ENCODE measurements at regions not wholly inside any gene's neighbourhood (a gene's known extent, or its start where the extent isn't known, plus 50 kb on each side); places are given as distances from the start of the nearest gene placed in this dataset.
"Not testable (repeated sequence)": the region's sequence is repeated elsewhere in the genome, so short reads cannot be mapped to it uniquely, and the experiment has no call there.

DNA sequence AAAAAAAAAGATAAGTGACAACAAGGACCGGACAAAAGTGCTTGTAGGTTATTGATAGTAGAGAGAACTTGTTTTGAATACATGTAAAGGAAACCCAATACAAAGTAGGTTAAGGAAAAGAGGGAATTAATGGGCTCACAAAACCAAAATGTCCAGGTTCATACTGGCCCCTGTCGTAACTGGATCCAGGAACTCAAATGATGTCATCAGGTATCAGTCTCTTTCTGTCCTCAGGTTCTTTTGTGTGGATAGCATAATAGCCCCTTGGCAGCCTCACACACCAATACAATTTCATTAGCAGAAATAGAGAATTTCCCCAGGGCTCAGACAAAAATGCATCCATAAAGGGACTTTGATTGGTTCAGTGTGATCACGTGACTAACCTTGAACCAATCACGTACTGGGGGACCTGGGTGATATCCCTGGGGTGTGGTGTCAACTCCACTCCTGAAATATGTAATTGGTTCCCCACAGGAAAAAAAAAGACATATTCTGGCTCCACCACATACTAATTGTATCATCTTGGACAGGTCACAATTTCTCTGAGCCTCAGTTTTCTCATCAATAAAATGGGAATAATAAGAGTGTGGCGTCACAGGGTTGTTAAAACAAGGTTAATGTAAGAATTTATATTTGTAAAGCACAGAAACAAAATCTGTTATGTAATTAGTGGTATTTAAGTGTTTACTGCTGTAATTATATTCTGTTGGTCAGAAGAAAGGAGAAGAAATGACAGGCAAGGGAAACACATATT lies 174.8 kb downstream of the PDGFRA start:
- no peak for TF ChIP-seq CTCF (IDR thresholded peaks at IDR 0.05; ENCODE audit: low read depth, low read length)
- no peak overlapping the region for H3K4me3 ChIP-seq (ENCODE audit: low read depth, low read length)

DNA sequence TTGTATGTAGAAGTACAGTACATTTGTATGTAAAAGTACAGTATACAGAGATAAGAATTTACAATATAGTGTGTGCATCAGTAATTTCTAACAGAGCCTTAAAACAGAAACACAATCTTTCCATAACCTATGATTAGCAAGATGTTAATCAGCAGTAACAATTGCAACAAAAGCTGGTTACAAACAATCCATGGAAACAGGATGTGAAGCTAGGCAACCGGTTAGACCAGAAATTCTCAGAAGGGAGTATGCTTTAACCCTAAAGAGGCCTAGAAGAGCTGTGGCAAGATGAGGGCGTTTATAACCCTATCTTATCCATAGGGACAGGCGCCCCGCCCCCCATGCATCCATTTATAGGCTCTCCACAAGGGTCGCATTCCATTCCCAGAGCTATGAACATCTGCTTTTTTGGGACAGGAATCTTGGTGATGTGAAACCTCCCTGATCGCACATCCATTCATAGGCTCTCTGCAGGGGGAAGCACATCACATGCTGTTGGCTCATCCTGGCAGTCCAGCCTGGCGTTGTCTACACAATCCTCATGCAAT lies 180.3 kb downstream of the PDGFRA start:
- not testable (repeated sequence) for H3K4me3 ChIP-seq (ENCODE audit: low read depth, low read length)

DNA sequence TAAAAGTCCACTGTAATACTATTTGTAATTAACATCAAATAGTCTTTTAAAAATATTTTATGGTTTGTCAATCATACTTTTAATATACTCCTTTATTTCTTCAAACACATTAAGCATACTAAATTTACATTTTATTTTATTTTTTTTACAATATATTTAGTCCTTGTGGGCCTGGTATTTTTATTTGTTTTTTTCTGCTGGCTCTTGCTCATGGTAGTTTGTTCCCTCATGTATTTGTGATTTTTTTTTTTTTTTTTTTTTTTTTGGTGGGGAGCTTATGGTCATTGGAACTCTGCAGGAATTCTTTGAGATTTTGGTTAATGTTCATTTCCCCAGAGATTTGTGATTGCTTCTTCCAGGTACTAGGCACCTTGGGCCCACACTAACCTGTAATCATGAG lies 185.5 kb downstream of the PDGFRA start:
- no peak for TF ChIP-seq CTCF (IDR thresholded peaks at IDR 0.05; ENCODE audit: low read depth, low read length)
- no peak overlapping the region for H3K4me3 ChIP-seq (ENCODE audit: low read depth, low read length)

- no peak for TF ChIP-seq CTCF (IDR thresholded peaks at IDR 0.05; ENCODE audit: low read depth, low read length)
- H3K4me3 ChIP-seq (ENCODE audit: low read depth, low read length) = no peak overlapping the region
These were observed 188.4 kb downstream of the PDGFRA start for GRCh38 chr4:54417476-54417875.

GRCh38 chr4:54418468-54418867 lies 189.4 kb downstream of the PDGFRA start:
- no peak for TF ChIP-seq CTCF (IDR thresholded peaks at IDR 0.05; ENCODE audit: low read depth, low read length)
- no peak overlapping the region for H3K4me3 ChIP-seq (ENCODE audit: low read depth, low read length)

DNA sequence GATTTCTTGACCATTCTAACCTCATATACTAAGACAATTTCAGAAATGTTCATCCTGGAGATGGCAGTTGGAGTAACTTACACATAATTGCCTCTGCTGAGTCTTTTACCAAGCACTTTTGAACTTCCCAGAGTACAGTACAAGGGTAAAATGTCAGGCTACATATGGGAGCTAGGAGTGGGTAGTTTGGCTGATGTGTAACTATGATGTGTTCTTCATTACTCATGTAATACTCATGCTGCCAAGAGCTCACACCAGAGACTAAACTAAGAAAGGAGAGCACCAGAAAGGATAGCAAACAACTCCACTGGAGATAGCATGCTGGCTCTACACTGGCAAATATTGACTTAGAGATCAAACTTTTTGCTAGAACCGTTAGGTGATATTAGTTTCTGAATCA lies 194.0 kb downstream of the PDGFRA start:
- H3K4me3 ChIP-seq (ENCODE audit: low read depth, low read length) = no peak overlapping the region
- TF ChIP-seq CTCF (IDR thresholded peaks at IDR 0.05; ENCODE audit: low read depth, low read length) = no peak

DNA sequence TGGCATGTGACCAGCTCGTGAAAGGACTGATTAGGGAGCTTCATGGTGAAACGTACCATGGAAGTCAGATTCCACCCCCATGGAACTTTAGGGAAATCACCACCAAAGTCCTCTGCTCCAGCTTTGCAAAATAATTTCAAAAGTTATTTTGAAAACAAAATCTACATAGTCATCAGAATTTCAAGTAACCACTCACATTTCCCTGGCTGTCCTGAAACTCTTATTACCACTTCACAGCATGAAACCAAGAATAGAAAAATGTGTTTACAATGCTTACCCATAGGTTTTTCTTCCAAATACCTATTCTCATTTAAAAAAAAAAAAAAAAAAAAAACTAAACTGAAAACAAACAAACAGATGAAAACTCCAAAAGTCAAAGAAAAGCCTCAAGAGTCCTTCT lies 198.7 kb downstream of the PDGFRA start:
- H3K4me3 ChIP-seq (ENCODE audit: low read depth, low read length) = no peak overlapping the region
- no peak for TF ChIP-seq CTCF (IDR thresholded peaks at IDR 0.05; ENCODE audit: low read depth, low read length)

GRCh38 chr4:54428940-54429339 lies 199.8 kb downstream of the PDGFRA start:
- no peak for TF ChIP-seq CTCF (IDR thresholded peaks at IDR 0.05; ENCODE audit: low read depth, low read length)
- H3K4me3 ChIP-seq (ENCODE audit: low read depth, low read length) = no peak overlapping the region

Data from WI38 (cell line).